Midbrain (tissue), 1 donor: ENCODE measurements at regions not wholly inside any gene's neighbourhood (a gene's known extent, or its start where the extent isn't known, plus 50 kb on each side); places are given as distances from the start of the nearest gene placed in this dataset.
"Not testable (repeated sequence)": the region's sequence is repeated elsewhere in the genome, so short reads cannot be mapped to it uniquely, and the experiment has no call there.

ENCODE experiments used
- DNase-seq: peaks from one replicate; lab custom pipeline; 2025; lab: John Stamatoyannopoulos, UW

- DNase-seq = peak; percentile 3
Observed at GRCh38 chr18:66872277-66872676, 268.4 kb upstream of the CDH19 start.

- no peak for DNase-seq
Observed at GRCh38 chr18:66867653-66868052, 263.8 kb upstream of the CDH19 start.

GRCh38 chr18:66866427-66866940 lies 262.6 kb upstream of the CDH19 start:
- not testable (repeated sequence) for DNase-seq

- no peak for DNase-seq
Observed at GRCh38 chr18:66838340-66838987, 234.6 kb upstream of the CDH19 start.

GRCh38 chr18:66833646-66834045 lies 229.8 kb upstream of the CDH19 start:
- no peak for DNase-seq

DNA sequence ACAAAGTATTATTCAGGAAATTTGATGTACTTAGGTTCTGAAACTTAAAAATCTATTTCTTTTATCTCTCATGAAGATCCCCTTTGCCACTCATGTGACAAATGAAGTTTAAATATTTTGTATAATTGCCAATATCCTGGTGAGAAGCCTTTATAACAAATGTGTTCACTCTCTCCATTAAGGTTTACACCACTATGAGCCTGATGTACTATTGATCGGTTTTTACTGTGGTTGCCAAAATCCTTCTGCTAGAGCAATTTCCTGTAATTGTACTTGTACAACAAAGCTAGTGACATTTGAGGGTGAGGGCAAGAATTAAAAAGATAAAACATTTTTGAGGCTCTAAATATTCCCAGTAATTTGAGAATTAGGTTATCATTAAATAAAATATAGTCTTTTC lies 222.3 kb upstream of the CDH19 start:
- DNase-seq = no peak

GRCh38 chr18:66825347-66825746 lies 221.5 kb upstream of the CDH19 start:
- no peak for DNase-seq

DNA sequence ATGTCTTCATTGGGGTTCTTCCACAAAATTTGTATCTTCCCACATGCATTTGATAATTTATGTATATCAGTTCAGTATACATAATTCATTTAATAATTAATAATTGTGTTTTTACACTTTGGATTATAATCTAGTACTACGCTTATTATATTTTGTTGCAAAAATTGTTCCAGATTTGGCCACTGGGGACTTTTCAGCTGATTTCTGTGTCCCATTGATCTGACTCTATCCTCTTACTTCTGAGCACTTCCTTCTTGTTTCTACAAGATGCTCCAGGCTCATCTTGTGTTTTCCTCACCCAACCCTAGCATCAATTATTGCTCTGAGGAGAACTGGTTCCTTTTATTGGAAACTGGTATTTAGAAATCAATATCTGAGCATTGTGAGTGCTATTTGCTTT lies 215.3 kb upstream of the CDH19 start:
- DNase-seq = no peak

DNA sequence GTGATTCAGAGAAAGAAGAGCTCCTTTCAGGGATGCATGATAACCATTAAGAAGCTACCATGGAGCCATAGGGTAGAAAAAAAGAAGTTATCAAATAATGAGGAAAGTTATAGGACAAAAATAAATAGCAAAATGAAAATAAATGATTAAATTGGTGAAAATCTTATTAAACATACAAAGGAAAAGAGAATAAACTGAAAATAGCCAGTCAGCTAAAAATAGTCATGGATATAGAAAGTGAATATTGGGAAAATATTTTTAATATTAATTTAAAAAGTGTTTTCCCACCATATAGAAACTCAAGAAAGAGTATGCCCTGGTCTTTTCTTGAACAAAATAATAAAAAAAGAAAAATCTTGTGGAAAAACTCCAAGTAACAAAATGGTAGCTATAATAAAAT lies 209.2 kb upstream of the CDH19 start:
- DNase-seq = no peak

GRCh38 chr18:66795051-66795450 lies 191.2 kb upstream of the CDH19 start:
- DNase-seq = no peak

GRCh38 chr18:66792466-66792865 lies 188.6 kb upstream of the CDH19 start:
- DNase-seq = no peak

- no peak for DNase-seq
Observed at GRCh38 chr18:66780609-66781008, 176.7 kb upstream of the CDH19 start.

DNA sequence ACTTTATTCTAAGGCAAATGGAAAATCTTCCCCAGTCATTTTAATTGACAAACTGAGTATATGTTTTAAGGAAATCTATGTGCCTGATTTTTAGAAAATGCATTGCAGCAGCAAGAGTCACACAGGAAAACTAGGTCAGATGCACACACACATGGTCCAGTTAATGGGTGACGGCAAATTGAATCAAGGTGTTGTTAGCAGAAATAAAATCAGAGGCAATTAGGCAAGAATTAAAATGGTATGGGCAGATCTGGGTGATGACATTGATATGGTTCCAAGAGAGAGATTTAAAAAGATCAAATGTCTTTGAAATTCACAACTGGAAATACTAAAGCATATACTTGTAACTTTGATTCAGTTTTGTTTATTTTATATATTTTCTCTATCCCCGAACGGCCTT lies 174.2 kb upstream of the CDH19 start:
- DNase-seq = no peak

DNA sequence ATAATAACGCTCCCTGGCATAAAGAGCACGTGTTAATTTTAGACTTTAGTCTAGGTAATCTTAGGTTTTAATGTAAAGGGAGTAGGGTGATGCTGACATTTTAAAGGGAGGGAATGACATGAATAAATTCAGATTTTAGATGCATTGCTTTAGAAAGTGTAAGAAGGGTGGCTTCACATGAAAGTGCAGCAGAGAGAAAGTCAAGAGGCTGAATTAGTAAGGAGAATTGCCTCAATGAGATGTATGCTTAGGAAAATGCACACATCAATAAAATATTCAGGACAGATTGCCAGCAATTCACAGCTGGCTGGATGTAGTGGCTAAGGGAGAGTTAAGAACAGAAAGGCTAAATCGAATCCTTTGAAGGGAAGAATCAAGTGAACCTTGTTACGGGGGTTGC lies 165.5 kb upstream of the CDH19 start:
- DNase-seq = no peak

- peak; percentile 11 for DNase-seq
Observed at GRCh38 chr18:66764230-66764629, 160.3 kb upstream of the CDH19 start.

- no peak for DNase-seq
Observed at GRCh38 chr18:66761166-66761565, 157.3 kb upstream of the CDH19 start.

DNA sequence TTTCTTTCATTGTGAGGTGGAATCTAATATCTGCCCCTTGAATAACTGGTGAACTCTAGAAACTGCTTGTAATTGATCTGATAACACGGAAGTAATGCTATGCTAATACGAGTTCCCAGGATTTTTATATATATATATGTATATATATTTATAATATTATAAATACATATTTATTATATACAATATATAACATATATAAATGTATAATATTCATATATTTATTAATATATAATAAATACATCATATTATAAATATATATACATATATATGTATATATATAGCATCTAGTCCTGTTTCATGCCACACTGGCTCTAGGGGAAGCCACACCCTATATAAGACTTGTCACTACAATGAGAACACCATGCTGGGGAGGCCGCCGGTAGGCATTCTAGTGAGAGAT lies 156.7 kb upstream of the CDH19 start:
- DNase-seq = no peak

- DNase-seq = no peak
Observed at GRCh38 chr18:66759050-66759828, 155.3 kb upstream of the CDH19 start.

- no peak for DNase-seq
Observed at GRCh38 chr18:66757946-66758345, 154.1 kb upstream of the CDH19 start.

DNA sequence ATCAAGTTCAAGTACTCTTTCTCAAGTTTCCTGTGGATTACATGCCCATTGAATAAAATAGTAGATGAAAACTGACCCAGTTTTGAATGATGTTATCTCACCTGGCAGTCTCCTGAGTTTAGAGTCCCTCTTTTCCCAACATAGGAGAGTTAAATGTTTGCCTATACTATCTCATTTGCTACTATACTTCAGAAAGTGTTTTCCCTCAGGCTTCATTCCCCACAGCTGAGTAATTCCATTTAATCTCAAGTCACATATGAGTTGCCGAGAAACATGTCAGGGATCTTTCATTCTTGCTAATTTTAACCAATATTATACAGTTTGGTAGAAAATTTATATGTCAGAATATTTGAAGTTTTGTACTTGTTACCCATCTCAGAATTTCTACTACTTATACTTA lies 150.4 kb upstream of the CDH19 start:
- DNase-seq = no peak

DNA sequence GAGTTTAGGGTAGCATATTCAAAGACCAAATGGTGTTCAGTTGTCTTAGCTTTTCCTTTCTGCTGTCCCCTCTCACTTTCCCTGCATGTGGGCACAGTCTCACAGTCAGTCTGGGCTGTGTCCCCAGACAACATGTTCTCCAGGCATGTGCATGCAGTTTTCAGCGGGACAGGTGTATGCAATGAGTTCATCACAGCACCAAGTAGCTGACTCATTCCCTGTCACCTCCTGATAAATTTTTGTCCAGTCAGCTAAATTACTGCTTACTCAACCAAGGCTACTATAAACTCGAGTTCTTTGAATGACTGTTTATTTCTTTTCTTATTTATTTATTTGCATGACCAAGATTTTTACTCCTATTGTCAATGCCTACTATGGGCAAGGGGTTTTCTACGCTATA lies 148.8 kb upstream of the CDH19 start:
- no peak for DNase-seq

DNA sequence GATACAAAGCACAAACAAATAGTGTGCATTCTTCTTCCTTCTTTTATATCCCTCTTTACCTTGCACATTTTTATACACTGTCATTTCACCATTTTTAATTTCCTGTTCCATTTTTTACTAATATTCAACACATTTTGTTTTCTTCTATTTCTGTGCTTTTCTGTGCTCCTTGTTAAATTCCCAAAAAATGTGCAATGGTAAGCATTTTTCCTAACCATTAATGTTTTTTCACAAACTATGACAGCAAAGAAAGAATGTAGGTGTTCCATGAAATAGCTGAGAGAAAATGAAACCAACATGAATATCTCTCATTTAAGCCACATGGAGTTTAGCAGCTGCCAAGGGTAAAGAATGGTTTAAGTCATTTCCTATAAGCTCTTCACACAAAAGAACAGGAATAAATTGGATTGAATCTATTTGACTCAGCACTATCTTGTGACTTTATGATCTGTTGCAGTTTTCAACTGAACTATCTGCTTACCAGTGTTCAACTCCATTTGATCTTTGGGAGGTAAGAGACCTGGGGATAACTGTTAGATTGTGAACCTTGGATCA lies 145.7 kb upstream of the CDH19 start:
- DNase-seq = no peak

DNA sequence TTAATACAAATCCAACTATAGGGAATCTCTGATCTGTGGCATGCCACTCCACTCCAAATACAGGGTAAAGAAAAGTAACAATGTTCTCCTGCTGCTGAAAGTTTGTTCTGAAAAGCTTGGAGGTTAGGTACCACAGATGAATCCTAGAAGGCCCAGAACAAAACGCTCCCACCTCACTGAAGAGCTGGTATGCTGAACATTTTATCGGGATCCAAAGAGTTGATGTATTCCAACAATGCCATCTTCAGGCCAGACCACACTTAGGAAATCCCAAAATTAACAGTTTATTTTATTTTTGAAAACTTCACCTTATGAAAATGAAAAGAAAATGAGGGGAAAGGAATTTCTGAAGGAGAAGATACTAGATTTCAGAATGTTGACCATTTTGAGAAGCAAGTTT lies 145.1 kb upstream of the CDH19 start:
- DNase-seq = peak; percentile 34
